Sciatic nerve (tissue), 2 donors: ENCODE measurements at regions not wholly inside any gene's neighbourhood (a gene's known extent, or its start where the extent isn't known, plus 50 kb on each side); places are given as distances from the start of the nearest gene placed in this dataset.
"Not testable (repeated sequence)": the region's sequence is repeated elsewhere in the genome, so short reads cannot be mapped to it uniquely, and the experiment has no call there.

Experiments used
- ATAC-seq: fragments of 200-7000 bp; cut with Tn5 transposase; one replicate; pipeline ENCODE4 v1.9.1; 2020; ENCODE audit warnings: mild to moderate bottlenecking, moderate library complexity
- DNase-seq: peaks from one replicate; pipeline ENCODE4 v3.0.0-alpha.2; 2020; ENCODE audit warnings: low spot score
- intact Hi-C: fragments of 100-400 bp; cut with DNase I; formaldehyde crosslinking; loops from one replicate; pipeline ENCODE4 v1.14.2; 2022
- donor health status: DM: no; HTN: no; CAD: no.
- donor health status: DM: no; HTN: no; CAD: no.

- DNase-seq (no peak), ATAC-seq (no peak)
- intact Hi-C loops = no loop called here
Measured at GRCh38 chr16:60279061-60279665, 1545.0 kb upstream of the GOT2 start.

- DNase-seq = no peak
- intact Hi-C loops = no loop called here
- no peak for ATAC-seq
Measured at GRCh38 chr16:60274431-60275019, 1540.4 kb upstream of the GOT2 start.

GRCh38 chr16:60271781-60272180 lies 1537.7 kb upstream of the GOT2 start:
- intact Hi-C loops = no loop called here
- DNase-seq = no peak
- no peak for ATAC-seq

- ATAC-seq = no peak
- intact Hi-C loops = no loop called here
- DNase-seq = no peak
Measured at GRCh38 chr16:60271025-60271771, 1537.1 kb upstream of the GOT2 start.

- no peak for ATAC-seq
- intact Hi-C loops = no loop called here
Measured at GRCh38 chr16:60261425-60261824, 1527.3 kb upstream of the GOT2 start.

GRCh38 chr16:60259956-60260355 lies 1525.8 kb upstream of the GOT2 start:
- no peak for DNase-seq
- intact Hi-C loops = no loop called here
- no peak for ATAC-seq

More at GRCh38 chr16:60261425-60261824, 1527.3 kb upstream of the GOT2 start:
- DNase-seq = no peak

GRCh38 chr16:60246086-60246485 lies 1512.0 kb upstream of the GOT2 start:
- no peak for DNase-seq
- no peak for ATAC-seq
- intact Hi-C loops = no loop called here

GRCh38 chr16:60241671-60242070 lies 1507.6 kb upstream of the GOT2 start:
- DNase-seq (no peak), ATAC-seq (no peak)
- intact Hi-C loops = no loop called here

GRCh38 chr16:60230666-60231065 lies 1496.5 kb upstream of the GOT2 start:
- intact Hi-C loops = no loop called here
- no peak for DNase-seq
- no peak for ATAC-seq

GRCh38 chr16:60225541-60225940 lies 1491.4 kb upstream of the GOT2 start:
- ATAC-seq = no peak
- intact Hi-C loops = no loop called here

GRCh38 chr16:60217787-60218186 lies 1483.7 kb upstream of the GOT2 start:
- intact Hi-C loops = no loop called here
- no peak for DNase-seq
- ATAC-seq = no peak

More at GRCh38 chr16:60225541-60225940, 1491.4 kb upstream of the GOT2 start:
- DNase-seq = no peak

- ATAC-seq = no peak
- intact Hi-C loops = no loop called here
Measured at GRCh38 chr16:60214311-60214710, 1480.2 kb upstream of the GOT2 start.

GRCh38 chr16:60206516-60206915 lies 1472.4 kb upstream of the GOT2 start:
- intact Hi-C loops = no loop called here
- ATAC-seq = no peak
- DNase-seq = no peak

More at GRCh38 chr16:60214311-60214710, 1480.2 kb upstream of the GOT2 start:
- DNase-seq = no peak

- peak; percentile 85 for ATAC-seq
- intact Hi-C loops = no loop called here
- DNase-seq = no peak
Measured at GRCh38 chr16:60204181-60204580, 1470.1 kb upstream of the GOT2 start.

GRCh38 chr16:60203525-60204124 lies 1469.5 kb upstream of the GOT2 start:
- intact Hi-C loops = no loop called here
- DNase-seq (no peak), ATAC-seq (no peak)

- ATAC-seq, intact Hi-C loops, DNase-seq: not testable (repeated sequence)
Measured at GRCh38 chr16:60200729-60201128, 1466.6 kb upstream of the GOT2 start.

- intact Hi-C loops = no loop called here
- DNase-seq = no peak
- no peak for ATAC-seq
Measured at GRCh38 chr16:60200161-60200560, 1466.0 kb upstream of the GOT2 start.

- no peak for ATAC-seq
Measured at GRCh38 chr16:60199150-60199549, 1465.0 kb upstream of the GOT2 start.

GRCh38 chr16:60181536-60181935 lies 1447.4 kb upstream of the GOT2 start:
- intact Hi-C loops = no loop called here
- DNase-seq (no peak), ATAC-seq (no peak)

More at GRCh38 chr16:60199150-60199549, 1465.0 kb upstream of the GOT2 start:
- intact Hi-C loops = no loop called here
- no peak for DNase-seq

- no peak for DNase-seq
- intact Hi-C loops = no loop called here
- no peak for ATAC-seq
Measured at GRCh38 chr16:60180609-60181008, 1446.5 kb upstream of the GOT2 start.
